ENCODE measurements at regions not wholly inside any gene's neighbourhood (a gene's known extent, or its start where the extent isn't known, plus 50 kb on each side); places are given as distances from the start of the nearest gene placed in this dataset.

GRCh38 chr3:74858086-74858485 lies 243.6 kb upstream of the CNTN3 start:
- dilution Hi-C loops (cut with MboI; ENCODE audit: extremely low pct_ligation_motif_present, low sequenced_read_pairs) = no loop called here
- no peak for FAIRE-seq
- TF ChIP-seq EZH2 (IDR thresholded peaks at IDR 0.05; ENCODE audit: low read length) (no peak), CTCF (optimal IDR thresholded peaks at IDR 0.05 in 1 of 3, IDR thresholded peaks at IDR 0.05 in 1 of 3, conservative IDR thresholded peaks at IDR 0.05 in 1 of 3; ENCODE audit: extremely low read depth in 1 of 3, insufficient read depth in 2 of 3, low read length in 3 of 3) (no peak)

GRCh38 chr3:74850381-74850780 lies 235.9 kb upstream of the CNTN3 start:
- H3K9me3 ChIP-seq (ENCODE audit: control insufficient read depth, low read depth, low read length) = no peaks in the 10 kb centered on the region
- DNase-seq (ENCODE audit: low read depth, low spot score) = no peak
- no peaks in the 10 kb centered on the region for H3K36me3 ChIP-seq (ENCODE audit: control insufficient read depth in 2 of 2, extremely low read depth in 1 of 2, insufficient read depth in 2 of 2, low read length in 2 of 2)
- H3K27ac ChIP-seq (ENCODE audit: control insufficient read depth, insufficient read depth, low read length) = no peak overlapping the region
- H3K4me1 ChIP-seq (ENCODE audit: control insufficient read depth, extremely low read depth, insufficient read depth, low read length) = no peaks in the 10 kb centered on the region
- TF ChIP-seq EZH2 (IDR thresholded peaks at IDR 0.05; ENCODE audit: low read length) = no peak
- no peak for TF ChIP-seq CTCF (optimal IDR thresholded peaks at IDR 0.05 in 1 of 3, IDR thresholded peaks at IDR 0.05 in 1 of 3, conservative IDR thresholded peaks at IDR 0.05 in 1 of 3; ENCODE audit: extremely low read depth in 1 of 3, insufficient read depth in 2 of 3, low read length in 3 of 3)
- H3K79me2 ChIP-seq (ENCODE audit: control insufficient read depth, insufficient read depth, low read length) = no peaks in the 10 kb centered on the region
- H3K9ac ChIP-seq (ENCODE audit: control insufficient read depth, extremely low read depth, insufficient read depth, low read length) = no peak overlapping the region
- no peaks in the 10 kb centered on the region for H3K27me3 ChIP-seq (ENCODE audit: control insufficient read depth, extremely low read depth, insufficient read depth, low read length)
- no peak for FAIRE-seq
- no peaks in the 10 kb centered on the region for H3K9me1 ChIP-seq (ENCODE audit: control insufficient read depth, extremely low read depth, insufficient read depth, low read length)
- H3K4me3 ChIP-seq (ENCODE audit: control insufficient read depth in 2 of 3, extremely low read depth in 1 of 3, insufficient read depth in 2 of 3, low read depth in 1 of 3, low read length in 3 of 3) = no peak overlapping the region
- no peak overlapping the region for H3K4me2 ChIP-seq (ENCODE audit: control insufficient read depth, extremely low read depth, insufficient read depth, low read depth, low read length)
- H2AFZ ChIP-seq (ENCODE audit: control insufficient read depth, low read length) = no peak overlapping the region
- dilution Hi-C loops (cut with MboI; ENCODE audit: extremely low pct_ligation_motif_present, low sequenced_read_pairs) = no loop called here
- H4K20me1 ChIP-seq (ENCODE audit: control insufficient read depth, extremely low read depth, insufficient read depth, low read length) = no peaks in the 10 kb centered on the region

More at GRCh38 chr3:74858086-74858485, 243.6 kb upstream of the CNTN3 start:
- Histone ChIP-seq H3K27me3 (ENCODE audit: control insufficient read depth, extremely low read depth, insufficient read depth, low read length) (no peaks in the 10 kb centered on the region), H3K36me3 (ENCODE audit: control insufficient read depth in 2 of 2, extremely low read depth in 1 of 2, insufficient read depth in 2 of 2, low read length in 2 of 2) (no peaks in the 10 kb centered on the region), H3K9me3 (ENCODE audit: control insufficient read depth, low read depth, low read length) (no peaks in the 10 kb centered on the region), H3K9ac (ENCODE audit: control insufficient read depth, extremely low read depth, insufficient read depth, low read length) (no peak overlapping the region), H3K4me1 (ENCODE audit: control insufficient read depth, extremely low read depth, insufficient read depth, low read length) (no peaks in the 10 kb centered on the region), H3K27ac (ENCODE audit: control insufficient read depth, insufficient read depth, low read length) (no peak overlapping the region), H4K20me1 (ENCODE audit: control insufficient read depth, extremely low read depth, insufficient read depth, low read length) (no peaks in the 10 kb centered on the region), H3K4me2 (ENCODE audit: control insufficient read depth, extremely low read depth, insufficient read depth, low read depth, low read length) (no peak overlapping the region), H3K4me3 (ENCODE audit: control insufficient read depth in 2 of 3, extremely low read depth in 1 of 3, insufficient read depth in 2 of 3, low read depth in 1 of 3, low read length in 3 of 3) (no peak overlapping the region), H2AFZ (ENCODE audit: control insufficient read depth, low read length) (no peak overlapping the region), H3K79me2 (ENCODE audit: control insufficient read depth, insufficient read depth, low read length) (no peaks in the 10 kb centered on the region), H3K9me1 (ENCODE audit: control insufficient read depth, extremely low read depth, insufficient read depth, low read length) (no peaks in the 10 kb centered on the region)
- no peak for DNase-seq (ENCODE audit: low read depth, low spot score)
